HG02973 (cell line): ENCODE measurements at regions not wholly inside any gene's neighbourhood (a gene's known extent, or its start where the extent isn't known, plus 50 kb on each side); places are given as distances from the start of the nearest gene placed in this dataset.
A peak's percentile ranks its signal among the peaks of the same experiment; 100 is the strongest.

Experiments used
- ATAC-seq: cut with Tn5 transposase; IDR thresholded peaks from one replicate; pipeline ENCODE4 v1.9.1; 2021; ENCODE audit warnings: moderate library complexity; ENCODE audit not compliant: unreplicated experiment

DNA sequence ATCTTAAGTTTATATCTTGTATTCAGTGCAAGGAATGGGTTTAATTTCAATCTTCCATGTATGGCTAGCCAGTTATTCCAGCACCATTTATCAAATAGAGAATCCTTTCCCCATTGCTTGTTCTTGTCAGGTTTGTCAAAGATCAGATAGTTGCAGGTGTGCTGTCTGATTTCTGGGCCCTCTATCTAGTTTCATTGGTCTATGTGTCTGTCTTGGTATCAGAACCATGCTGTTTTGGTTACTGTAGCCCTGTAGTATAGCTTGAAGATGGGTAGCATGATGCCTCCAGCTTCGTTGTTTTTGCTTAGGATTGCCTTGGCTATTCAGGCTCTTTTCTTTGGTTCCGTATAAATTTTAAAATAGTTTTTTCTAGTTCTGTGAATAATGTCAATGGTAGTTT lies 200.0 kb downstream of the MANEA start:
- ATAC-seq, result no peak

DNA sequence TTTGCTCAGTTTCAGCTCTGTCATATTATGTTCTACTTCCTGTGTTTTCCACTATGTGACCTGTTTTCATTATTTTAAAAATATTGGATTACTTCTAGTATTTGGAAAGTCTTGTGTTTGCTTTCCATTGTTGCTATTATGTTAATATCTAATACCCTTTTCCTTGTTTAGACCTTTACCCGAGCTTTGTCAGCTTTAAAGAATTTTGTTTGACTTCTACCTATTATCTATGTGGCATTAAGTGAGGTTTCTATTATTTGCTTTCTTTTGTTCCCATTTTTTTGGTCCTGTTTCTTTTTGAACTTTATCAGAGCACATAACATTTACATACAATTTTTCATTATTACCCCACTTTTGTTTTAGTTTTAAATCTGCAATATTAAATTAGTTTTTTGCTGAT lies 202.7 kb downstream of the MANEA start:
- no peak for ATAC-seq

DNA sequence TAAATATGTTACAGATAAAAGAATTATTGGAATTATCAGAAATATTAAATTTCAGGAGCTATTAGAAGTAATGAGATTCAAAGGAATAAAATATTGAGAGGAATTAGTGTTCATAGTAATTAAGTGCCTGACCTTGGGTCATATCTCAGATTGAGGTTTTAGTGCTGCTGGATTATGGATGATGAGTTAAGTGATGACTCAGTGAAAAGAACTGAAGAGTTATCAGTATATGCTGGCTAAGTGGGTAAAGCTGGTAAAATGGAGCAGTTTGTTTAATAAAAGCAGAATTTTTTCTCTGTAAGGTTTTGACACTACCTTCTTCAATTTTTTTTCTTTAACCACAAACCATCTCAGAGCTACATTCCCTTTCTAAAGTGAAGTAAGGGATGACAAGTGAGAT lies 206.7 kb downstream of the MANEA start:
- ATAC-seq, result no peak

DNA sequence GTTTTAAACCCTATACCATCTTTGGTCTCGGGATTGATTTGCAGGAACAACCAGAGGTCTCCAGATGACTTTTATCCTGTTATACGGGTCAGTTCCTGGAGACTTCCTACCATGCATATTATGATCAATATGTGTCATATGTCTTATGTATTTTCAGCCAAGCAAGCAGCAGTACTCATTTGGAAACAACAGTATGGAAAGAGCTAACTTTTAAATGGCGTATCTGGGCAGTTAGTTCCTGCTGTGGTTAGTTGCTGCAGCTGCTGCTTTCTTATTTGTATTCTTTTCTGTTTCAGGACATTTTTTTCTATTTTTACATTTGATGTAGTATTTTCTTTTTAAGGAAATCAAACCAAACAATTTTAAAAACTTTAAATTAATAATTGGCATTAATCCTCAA lies 207.5 kb downstream of the MANEA start:
- no peak for ATAC-seq

DNA sequence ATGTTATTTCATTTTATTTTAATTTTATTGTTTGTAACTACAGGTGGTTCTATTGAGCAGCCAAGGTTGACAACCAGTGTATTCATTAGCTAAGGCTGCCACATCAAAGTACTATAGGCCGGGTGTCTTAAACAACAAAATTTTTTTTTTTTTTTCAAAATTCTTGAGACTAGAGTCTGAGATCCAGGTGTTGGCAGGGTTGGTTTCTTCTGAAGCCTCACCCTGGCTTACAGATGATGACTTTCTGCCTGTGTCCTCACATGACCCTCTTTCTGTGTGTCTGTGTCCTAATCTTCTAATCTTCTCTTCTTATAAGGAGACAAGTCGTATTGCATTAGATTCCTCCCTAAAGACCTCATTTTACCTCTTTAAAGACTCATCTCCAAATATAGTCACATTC lies 208.4 kb downstream of the MANEA start:
- no peak for ATAC-seq

DNA sequence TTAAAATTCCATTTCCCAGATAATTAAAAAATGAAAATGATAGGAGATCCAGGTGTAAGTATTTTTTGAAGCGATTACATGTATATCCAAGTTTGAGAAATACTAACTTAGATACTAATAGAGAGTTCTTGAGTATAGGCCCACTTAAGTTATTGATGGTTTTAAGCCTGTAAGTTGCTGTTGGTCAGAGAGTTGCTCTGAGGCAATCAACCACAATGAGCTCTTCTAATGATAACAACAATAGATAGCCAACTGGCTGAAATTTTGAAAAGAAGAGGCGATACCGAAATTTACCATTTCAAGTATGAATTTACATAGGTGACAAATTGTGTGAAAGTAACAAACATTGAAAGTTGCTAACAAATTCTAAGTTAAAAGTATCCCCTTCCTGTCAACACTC lies 209.5 kb downstream of the MANEA start:
- no peak for ATAC-seq

DNA sequence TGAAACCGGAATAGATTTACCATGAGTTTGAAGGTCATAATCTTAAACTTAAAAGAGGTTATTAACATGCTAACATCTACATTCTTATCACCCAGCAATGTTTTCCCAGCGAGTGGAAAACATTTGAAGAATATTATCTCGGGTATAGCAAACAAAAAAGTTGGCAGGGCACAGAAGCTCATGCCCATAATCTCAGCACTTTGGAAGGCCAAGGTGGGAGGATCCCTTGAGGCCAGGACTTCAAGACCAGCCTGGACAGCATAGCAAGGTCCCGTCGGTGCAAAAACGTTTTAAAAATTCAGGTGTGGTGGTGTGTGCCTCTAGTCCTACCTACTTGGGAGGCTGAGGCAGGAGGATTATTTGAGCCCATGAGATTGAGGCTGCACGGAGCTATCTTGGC lies 213.5 kb downstream of the MANEA start:
- ATAC-seq, result no peak

DNA sequence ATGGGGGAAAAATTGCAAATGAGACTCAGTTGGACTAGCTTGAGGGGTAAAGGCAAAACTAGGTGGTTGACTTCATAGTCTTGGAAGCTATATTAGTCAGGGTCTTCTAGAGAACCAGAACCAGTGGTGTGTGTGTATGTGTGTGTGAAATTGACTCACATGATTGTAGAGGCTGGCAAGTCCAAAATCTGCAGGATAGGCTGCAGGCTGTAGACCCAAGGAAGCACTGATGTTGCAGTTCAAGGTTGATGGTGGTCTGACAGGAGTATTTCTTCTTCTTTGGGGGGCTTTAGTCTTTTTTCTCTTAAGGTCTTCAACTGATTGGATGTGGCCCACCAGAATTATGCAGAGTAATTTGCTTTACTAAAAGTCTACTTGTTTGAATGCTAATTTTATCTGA lies 217.4 kb downstream of the MANEA start:
- ATAC-seq, result no peak

DNA sequence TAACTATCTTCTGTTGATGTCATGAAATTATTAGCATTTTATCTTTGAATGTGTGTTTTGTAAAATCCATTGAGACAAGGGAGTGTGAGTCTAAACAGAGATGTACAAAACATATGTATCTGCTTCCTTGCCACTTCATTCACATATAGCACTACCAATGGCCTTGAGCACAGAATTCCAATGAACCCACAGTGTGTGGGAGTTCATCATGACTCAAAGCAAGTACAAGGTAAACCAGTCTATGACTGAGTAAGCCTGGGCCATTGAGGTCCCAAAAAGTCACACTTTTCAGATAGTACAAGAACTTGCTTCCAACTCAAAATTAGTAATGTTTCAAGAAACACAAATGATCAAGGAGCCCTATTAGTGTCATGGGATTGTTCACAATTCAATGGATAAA lies 218.6 kb downstream of the MANEA start:
- no peak for ATAC-seq

DNA sequence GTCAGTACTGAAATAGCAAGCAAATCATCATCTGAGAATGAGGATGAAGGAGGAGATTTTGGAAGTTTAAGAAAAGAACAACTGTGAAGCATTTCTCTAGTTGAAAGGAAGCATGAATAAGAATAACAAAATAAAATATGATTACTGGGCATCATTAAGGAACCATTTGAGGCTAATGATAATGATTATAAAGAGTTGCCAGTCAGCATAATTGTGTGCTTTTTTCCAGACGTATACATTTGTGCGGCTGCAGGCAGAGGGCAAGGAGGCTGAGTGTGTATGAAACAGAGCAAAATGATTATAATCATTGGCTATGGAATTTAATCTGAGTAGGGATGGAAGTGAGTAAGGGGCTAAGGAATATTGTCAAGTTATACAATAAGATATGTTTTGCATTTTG lies 218.7 kb upstream of the FUT9 start:
- no peak for ATAC-seq

DNA sequence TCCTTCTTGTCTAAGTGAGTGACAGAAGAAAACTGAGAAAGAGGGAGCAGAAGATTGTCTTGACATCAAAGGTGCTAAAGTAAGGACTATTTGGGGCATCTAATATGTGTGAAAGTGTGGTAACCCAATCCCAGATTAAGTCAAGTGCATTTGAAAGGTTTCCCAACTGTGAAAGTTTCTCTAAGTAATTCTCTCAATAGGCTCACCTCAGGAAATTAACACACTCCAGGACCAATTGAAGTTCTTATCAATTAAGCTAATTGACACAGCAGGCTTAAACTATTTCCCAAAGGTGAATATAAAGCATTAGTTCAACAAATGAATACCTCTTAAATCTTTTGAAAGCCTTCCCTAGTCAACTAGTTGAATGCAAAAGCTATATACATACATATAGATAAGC lies 212.8 kb upstream of the FUT9 start:
- ATAC-seq, result no peak

DNA sequence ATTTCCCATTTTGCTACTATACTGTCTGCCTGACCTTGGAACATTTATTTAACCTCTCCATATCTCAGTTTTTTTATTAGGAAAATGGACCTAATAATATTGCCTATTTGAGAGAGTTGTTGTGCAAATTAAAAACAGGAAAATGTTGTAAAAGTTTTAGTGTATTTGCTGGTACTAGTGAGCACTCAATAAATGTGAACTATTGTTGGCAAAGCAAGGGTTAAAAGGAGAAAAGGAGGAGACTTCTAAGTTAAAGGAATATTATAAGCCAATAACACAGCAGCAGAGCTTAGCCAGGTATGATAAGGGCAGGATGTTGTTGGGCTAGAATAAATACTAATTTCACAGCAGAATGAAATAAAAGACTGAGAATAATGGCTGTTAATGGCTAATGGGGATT lies 211.9 kb upstream of the FUT9 start:
- ATAC-seq, result no peak

DNA sequence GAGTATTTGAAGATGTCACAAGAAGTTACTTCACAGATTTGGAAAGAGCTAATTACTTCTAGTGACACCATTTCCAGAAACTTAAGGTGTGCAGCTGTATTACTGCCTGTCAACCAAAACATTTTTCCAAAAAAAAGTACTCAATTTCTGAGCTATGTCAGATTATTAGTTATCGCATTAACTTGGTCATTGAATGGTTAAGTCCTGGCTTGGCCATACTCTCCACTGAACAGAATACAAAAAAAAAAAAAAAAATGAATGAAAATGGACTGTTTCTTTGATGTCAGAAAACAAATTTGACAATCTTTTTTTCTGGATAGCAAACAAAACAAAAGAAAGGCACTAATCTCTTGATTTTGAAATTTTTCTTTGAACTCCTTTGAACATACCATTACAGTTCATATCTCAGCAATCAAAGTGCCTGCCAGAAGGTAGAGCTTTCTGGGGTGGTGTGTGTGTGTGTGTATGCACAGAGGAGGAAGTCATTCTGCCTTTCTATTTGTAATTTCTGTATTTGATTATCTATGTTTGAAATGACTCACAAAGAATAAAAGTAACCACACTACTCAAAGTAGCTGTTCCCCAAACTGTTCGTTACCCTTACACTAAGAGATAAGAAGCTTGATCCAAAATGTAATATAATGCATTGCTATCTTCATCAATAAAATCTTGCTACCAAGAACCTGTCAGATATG lies 210.8 kb upstream of the FUT9 start:
- ATAC-seq, result peak; percentile 71

DNA sequence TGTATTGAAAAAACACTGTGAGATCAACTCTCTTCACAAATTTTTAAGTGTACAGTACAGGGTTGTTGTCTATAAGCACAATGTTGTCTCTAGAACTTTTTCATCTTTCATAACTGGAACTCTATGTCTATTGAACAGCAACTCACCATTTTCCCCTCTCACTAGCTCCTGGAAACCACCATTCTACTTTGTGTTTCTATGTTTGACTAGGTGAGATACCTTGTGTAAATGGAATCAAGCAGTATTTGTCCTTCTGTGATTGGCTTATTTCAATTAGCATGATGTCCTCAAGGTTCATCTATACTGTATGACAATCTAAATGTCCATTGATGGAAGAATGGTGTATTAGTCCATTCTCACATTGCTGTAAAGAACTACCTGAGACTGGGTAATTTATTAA lies 210.1 kb upstream of the FUT9 start:
- no peak for ATAC-seq

DNA sequence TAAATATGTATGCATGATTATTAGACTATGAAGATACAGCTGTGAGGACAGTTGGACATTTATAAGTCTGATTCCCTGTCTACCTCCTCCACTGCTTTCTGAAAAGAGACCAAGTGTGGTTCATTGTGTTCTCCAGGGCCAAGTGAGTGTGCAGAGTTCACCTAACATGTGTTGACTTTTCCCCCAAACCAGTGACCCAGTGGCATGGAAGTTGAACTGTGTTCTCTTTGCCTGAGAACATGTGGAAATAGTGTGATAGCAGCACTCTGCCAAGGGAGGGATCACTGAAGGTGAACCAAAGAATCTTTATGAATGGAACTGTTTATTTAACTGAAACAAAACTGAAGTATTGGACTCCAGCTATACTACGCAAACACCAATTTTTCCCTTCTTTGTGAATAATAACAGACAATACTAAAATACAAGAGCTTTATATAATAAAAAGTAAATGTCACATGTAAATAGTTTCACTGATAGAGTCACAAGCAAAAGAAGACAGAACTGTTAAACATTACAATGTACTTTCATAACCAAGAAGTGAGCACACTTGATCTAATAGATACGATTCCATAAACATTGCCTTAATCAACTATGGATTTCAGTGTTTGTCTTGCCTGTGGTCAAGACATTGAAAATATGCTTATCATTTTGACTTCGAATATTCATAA lies 200.3 kb upstream of the FUT9 start:
- ATAC-seq, result no peak

DNA sequence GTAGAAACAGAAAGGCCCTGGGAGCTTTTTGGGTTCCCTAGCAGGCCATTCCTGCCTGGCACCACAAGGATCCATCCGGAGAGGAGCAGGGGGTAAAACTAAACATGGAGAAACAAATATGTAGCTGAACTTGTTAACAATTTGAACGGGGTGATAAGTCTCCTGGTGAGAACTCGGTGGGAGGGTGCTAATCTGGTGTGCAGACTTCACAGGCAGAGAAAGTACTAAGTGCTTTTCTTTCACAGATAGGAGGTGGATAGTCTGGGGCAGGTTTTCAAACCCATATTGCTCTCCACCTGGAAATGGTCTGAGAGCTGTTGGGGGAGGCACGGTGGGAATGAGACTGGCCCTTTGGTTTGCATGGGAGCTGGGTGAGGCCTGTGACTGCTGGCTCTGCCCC lies 196.3 kb upstream of the FUT9 start:
- ATAC-seq, result no peak

DNA sequence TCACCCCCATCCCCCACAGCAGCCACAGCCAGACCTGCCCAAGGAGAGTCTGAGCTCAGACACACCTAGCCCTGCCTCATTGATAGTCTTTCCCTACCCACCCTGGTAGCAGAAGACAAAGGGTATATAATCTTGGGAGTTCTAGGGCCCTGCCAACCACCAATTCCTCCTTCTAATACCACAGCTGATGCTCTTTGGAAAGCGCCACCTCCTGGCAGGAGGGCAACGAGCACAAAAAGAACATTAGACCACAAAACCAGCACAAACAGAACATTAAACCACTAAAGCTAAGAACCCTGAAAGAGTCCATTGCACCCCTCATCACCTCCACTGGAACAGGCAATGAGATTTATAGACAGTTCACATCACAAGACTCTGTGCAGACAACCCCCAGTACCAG lies 195.8 kb upstream of the FUT9 start:
- ATAC-seq, result no peak

DNA sequence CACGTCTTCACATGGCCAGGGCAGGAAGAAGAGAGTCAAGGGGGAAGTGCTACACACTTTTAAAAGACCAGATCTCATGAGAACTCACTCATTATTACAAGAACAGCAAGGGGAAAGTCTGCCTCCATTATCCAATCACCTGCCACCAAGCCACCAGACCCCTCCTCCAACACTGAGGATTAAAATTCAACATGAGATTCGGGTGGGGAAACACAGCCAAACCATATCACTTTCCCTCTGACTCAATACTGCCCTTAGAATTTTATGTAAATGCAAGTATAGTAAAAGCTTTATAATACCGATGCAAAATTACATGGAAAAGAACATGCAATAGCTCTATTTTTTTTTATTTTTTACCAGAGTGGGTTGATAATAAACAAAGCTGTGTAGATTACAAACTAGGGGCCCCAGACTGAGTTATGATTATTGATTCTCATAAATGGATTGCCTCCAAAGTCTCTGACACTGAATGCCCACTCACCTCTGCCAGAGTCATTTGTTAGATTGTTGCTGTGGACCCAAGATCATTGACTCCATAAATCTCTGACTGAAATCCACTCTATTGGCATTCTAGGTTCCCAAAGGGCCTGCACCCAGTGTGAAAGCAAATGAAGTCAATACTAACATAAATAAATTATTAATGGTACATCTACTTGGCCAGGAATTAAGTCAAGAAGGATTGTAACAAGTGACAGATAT lies 184.8 kb upstream of the FUT9 start:
- ATAC-seq, result no peak

DNA sequence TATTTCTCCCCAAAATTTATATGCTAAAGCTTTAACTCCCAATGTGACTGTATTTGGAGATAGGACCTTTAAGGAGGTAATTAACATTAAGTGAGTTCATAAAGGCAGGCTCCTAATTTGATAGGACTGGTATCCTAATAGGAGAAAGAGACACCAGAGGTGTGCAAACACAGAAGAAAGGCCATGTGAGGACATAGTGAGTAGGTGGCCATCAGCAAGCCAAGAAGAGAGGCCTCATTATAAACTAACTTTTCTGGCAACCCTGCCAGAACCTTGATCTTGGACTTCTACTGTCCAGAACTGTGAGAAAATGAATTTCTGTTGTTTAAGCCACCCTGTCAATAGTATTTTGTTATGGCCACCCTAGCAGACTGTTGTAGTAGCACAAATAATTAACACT lies 177.9 kb upstream of the FUT9 start:
- ATAC-seq, result no peak

DNA sequence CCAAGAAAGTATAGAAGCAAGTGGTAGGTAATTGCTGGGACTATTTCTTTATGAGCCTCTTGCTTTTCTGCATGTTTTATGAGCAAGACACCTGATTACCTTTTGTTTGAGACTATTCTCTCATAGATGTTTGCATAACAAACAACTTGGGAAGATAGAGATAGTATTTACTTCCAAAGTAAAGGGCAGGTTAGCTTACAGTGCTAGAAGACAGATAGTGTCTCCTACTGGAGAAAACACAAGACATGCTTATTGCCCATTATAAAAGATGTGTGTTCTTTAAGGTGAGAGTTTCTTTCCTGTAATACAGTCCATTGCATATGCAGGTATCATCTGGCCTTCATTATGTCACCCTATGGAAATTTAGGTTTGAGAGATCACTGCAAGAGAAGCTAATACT lies 174.2 kb upstream of the FUT9 start:
- ATAC-seq, result no peak

DNA sequence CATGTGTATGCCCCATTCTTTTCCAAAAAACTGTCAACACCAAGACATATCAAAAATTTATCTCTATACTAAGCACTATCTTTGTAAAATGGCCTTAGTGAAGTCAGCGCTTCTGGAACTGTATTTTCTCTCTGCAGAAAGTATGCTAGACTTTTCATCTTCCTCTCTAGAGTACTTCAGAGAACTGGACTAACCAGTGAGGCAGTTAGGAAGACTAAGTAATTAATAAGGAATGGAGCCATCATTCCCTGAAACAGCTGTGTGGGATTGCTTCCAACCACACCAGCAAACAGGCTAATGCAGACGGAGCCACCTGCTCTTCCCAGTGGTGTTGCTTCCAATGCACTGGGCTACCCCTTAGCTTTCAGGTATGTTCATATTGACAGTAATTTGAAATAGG lies 169.1 kb upstream of the FUT9 start:
- ATAC-seq, result no peak

DNA sequence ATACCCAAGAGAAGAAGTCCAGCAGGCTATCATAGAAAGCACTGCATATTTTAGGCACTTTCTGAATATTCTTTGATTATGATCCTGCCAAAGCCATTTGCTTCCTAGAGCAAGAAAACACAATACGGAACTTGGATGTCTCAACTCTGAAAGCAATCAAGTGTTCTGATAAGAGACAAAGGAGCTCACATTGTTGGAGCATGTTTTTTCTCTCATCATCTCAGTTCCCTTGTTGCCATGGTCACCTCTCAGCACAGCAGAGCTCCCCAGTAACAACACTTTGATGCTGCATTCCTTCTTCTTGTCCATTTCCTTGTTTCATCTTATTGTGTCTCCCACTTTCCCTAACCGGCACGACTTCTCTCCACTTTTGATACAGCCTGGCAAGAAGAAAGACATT lies 168.7 kb upstream of the FUT9 start:
- no peak for ATAC-seq
